Smooth muscle cell (in vitro differentiated cells): ENCODE measurements at regions not wholly inside any gene's neighbourhood (a gene's known extent, or its start where the extent isn't known, plus 50 kb on each side); places are given as distances from the start of the nearest gene placed in this dataset.

Experiments
- DNase-seq: peaks from one replicate; lab custom pipeline; 2025; ENCODE audit not compliant: unreplicated experiment; lab: John Stamatoyannopoulos, UW
- H2AFZ ChIP-seq: fragments of 200-600 bp; sonication (generic); 2 replicates; pipeline ENCODE4 v1.6.0; 2016; ENCODE audit warnings: antibody characterized with exemption, low read depth, mild to moderate bottlenecking
- H3F3A ChIP-seq: fragments of 200-600 bp; sonication (generic); 2 replicates; pipeline ENCODE4 v1.6.0; 2017; ENCODE audit warnings: antibody characterized with exemption, low read depth
- H3K27ac ChIP-seq: fragments of 200-600 bp; sonication (generic); 2 replicates; pipeline ENCODE4 v1.5.1; 2016; ENCODE audit warnings: low read depth, mild to moderate bottlenecking
- H3K27me3 ChIP-seq: fragments of 200-600 bp; sonication (generic); 2 replicates; pipeline ENCODE4 v1.6.1; 2016; ENCODE audit warnings: low read depth, mild to moderate bottlenecking
- H3K36me3 ChIP-seq: fragments of 200-600 bp; sonication (generic); 2 replicates; pipeline ENCODE4 v1.5.1; 2016; ENCODE audit warnings: low read depth
- H3K4me1 ChIP-seq: fragments of 200-600 bp; sonication (generic); 2 replicates; pipeline ENCODE4 v1.5.1; 2016; ENCODE audit warnings: low read depth
- H3K4me2 ChIP-seq: fragments of 200-600 bp; sonication (generic); 2 replicates; pipeline ENCODE4 v1.6.0; 2016; ENCODE audit warnings: mild to moderate bottlenecking
- H3K4me3 ChIP-seq: fragments of 200-600 bp; sonication (generic); 2 replicates; pipeline ENCODE4 v1.5.1; 2016; ENCODE audit warnings: mild to moderate bottlenecking
- H3K79me2 ChIP-seq: fragments of 200-600 bp; sonication (generic); 2 replicates; pipeline ENCODE4 v1.6.0; 2016; ENCODE audit warnings: low read depth, mild to moderate bottlenecking
- H3K9ac ChIP-seq: fragments of 200-600 bp; sonication (generic); 2 replicates; pipeline ENCODE4 v1.6.0; 2016; ENCODE audit warnings: low read depth
- H3K9me3 ChIP-seq: fragments of 200-600 bp; sonication (generic); replicated peaks from 2 replicates; pipeline ENCODE4 v1.5.1; 2016; ENCODE audit warnings: low read depth
- H4K20me1 ChIP-seq: fragments of 200-600 bp; sonication (generic); 2 replicates; pipeline ENCODE4 v1.6.0; 2016; ENCODE audit warnings: low read depth
- WGBS: methylation state at CpG from one replicate; pipeline ENCODE4 v1.1.7; 2016; ENCODE audit warnings: low lambda C conversion rate; 5-methylcytosine and 5-hydroxymethylcytosine counted together
- TF ChIP-seq, protein P1 (sequence below): fragments of 200-600 bp; sonication (generic); IDR thresholded peaks from 2 replicates; pipeline ENCODE4 v1.5.1; 2017; ENCODE audit warnings: borderline replicate concordance, mild to moderate bottlenecking, antibody characterized with exemption; ENCODE audit not compliant: insufficient read depth, poor library complexity, severe bottlenecking

DNA sequence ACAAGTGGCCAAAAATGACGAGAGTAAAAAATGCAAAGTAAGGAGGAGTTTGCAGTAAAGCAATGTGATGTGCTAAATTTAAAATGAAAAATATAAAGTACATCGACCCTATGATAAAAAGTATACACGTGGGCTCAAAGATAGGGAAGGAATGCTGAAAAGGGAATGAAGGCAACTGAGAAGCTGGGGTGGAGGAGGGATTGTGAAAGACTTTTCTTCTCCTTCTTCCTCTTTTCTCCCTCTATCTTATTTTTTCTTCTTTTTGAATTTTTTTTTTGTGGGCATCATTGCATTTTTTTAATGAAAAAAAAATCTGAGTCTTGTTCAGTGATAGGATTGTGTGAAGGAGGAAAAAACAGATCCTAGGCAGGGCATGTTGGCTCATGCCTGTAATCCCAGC lies 57.6 kb upstream of the STK17B start:
- H3K36me3 ChIP-seq: no peaks in the 10 kb centered on the region
- WGBS: 92% methylated on average over 3 of the region's 3 CpGs
- H3K4me3 ChIP-seq: no peak overlapping the region
- H3F3A ChIP-seq: peaks cover 10% of the 10 kb centered on the region
- H3K9ac ChIP-seq: no peak overlapping the region
- DNase-seq: no peak
- H3K9me3 ChIP-seq: no peaks in the 10 kb centered on the region
- no peak overlapping the region for H3K4me2 ChIP-seq
- H3K4me1 ChIP-seq: peaks cover 13% of the 10 kb centered on the region
- TF ChIP-seq, protein P1, sequence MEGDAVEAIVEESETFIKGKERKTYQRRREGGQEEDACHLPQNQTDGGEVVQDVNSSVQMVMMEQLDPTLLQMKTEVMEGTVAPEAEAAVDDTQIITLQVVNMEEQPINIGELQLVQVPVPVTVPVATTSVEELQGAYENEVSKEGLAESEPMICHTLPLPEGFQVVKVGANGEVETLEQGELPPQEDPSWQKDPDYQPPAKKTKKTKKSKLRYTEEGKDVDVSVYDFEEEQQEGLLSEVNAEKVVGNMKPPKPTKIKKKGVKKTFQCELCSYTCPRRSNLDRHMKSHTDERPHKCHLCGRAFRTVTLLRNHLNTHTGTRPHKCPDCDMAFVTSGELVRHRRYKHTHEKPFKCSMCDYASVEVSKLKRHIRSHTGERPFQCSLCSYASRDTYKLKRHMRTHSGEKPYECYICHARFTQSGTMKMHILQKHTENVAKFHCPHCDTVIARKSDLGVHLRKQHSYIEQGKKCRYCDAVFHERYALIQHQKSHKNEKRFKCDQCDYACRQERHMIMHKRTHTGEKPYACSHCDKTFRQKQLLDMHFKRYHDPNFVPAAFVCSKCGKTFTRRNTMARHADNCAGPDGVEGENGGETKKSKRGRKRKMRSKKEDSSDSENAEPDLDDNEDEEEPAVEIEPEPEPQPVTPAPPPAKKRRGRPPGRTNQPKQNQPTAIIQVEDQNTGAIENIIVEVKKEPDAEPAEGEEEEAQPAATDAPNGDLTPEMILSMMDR: no peak
- H3K27me3 ChIP-seq: no peaks in the 10 kb centered on the region
- no peak overlapping the region for H3K27ac ChIP-seq
- no peaks in the 10 kb centered on the region for H4K20me1 ChIP-seq
- H3K79me2 ChIP-seq: no peaks in the 10 kb centered on the region
- H2AFZ ChIP-seq: no peak overlapping the region

DNA sequence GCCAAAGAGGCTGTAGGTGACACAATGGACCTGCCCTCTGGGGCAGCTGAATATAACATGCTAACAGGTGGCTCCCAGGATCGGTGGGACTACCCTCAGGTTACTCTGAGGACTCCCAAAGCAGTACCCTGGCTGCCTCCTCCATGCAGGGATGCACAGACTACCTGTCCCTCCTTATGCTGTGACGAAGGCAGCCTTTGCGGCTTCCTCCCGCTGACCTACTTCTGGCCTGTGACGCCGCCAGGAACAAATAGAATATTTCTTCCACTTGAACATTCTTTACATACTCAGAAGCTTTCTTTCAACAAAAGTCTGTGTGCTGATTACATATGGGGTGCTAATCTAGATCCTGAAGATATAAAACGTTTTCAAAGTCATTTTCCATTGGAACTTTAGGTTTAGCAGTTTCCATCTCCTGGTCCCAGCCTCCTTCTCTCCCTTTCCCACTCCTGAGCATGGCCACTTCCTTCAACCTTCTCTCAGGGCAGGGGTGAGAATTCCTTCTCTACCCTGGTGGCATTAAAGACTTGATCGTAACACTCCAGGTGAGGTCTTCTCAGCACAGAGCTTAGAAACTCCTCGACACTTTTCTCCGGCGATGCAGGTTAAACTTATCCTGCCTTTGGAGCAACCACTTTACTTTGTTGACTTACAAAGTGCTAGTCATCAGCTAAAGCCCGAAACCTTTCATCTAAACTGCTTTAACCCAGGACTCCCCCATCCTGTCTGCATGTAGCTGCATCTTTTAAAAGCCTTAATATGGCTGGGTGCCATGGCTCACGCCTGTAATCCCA lies 58.9 kb upstream of the STK17B start:
- H3K9me3 ChIP-seq: no peaks in the 10 kb centered on the region
- DNase-seq: no peak
- no peak overlapping the region for H3K9ac ChIP-seq
- H4K20me1 ChIP-seq: no peaks in the 10 kb centered on the region
- H2AFZ ChIP-seq: no peak overlapping the region
- peaks cover 13% of the 10 kb centered on the region for H3K4me1 ChIP-seq
- WGBS: 93% methylated on average over 13 of the region's 13 CpGs
- H3K79me2 ChIP-seq: no peaks in the 10 kb centered on the region
- no peak overlapping the region for H3K27ac ChIP-seq
- H3K4me2 ChIP-seq: no peak overlapping the region
- no peaks in the 10 kb centered on the region for H3K36me3 ChIP-seq
- TF ChIP-seq, protein P1: no peak
- H3F3A ChIP-seq: peaks cover 14% of the 10 kb centered on the region
- no peak overlapping the region for H3K4me3 ChIP-seq
- no peaks in the 10 kb centered on the region for H3K27me3 ChIP-seq

DNA sequence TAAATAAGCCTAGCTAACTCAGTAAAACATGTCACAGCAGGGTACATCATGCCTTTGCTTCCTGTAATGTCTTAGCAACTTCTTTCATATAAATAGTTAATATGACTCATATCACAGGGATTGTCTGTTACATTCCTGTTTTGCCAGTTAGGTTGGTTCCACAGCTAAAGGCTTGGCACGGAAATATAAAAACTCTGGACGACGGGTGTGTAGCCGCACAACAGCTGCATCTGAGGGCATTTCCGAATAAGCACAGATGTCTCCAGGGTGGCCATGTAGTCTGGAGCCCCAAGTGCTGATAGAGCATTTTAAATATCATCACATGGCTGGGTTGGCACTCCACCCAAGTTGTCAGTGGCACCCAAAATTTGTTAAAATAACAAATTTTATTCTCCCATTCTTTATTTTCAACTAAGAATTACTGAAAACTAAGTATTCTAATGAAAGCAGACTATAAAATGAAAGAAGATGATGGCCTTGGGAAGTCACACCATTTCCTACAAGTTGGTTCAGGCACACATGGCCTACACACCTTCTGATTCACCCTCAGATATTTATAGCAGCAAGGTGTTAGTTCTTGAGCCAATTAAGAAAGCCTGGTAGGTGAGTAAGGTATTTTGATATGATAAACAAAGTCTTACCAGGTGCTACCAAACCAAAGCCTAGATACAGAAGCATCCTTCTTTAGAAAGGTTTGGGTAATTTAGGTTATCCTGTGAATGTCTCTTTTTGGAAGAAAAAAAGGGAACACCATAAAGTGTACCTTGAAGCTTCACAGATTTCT lies 61.8 kb upstream of the STK17B start:
- H2AFZ ChIP-seq: no peak overlapping the region
- DNase-seq: no peak
- H3K9me3 ChIP-seq: no peaks in the 10 kb centered on the region
- 10% methylated on average over 5 of the region's 5 CpGs for WGBS
- H3K27me3 ChIP-seq: no peaks in the 10 kb centered on the region
- H3K27ac ChIP-seq: peak overlapping the region; percentile 97
- peak overlapping the region; percentile 59 for H3K4me2 ChIP-seq
- TF ChIP-seq, protein P1: no peak
- H4K20me1 ChIP-seq: no peaks in the 10 kb centered on the region
- no peaks in the 10 kb centered on the region for H3K79me2 ChIP-seq
- peak overlapping the region; percentile 80 for H3K9ac ChIP-seq
- peaks cover 13% of the 10 kb centered on the region for H3K4me1 ChIP-seq
- H3F3A ChIP-seq: peaks cover 14% of the 10 kb centered on the region
- no peaks in the 10 kb centered on the region for H3K36me3 ChIP-seq
- no peak overlapping the region for H3K4me3 ChIP-seq
